ENCODE measurements at regions not wholly inside any gene's neighbourhood (a gene's known extent, or its start where the extent isn't known, plus 50 kb on each side); places are given as distances from the start of the nearest gene placed in this dataset.
A peak's percentile ranks its signal among the peaks of the same experiment; 100 is the strongest.
"Not testable (repeated sequence)": the region's sequence is repeated elsewhere in the genome, so short reads cannot be mapped to it uniquely, and the experiment has no call there.

DNA sequence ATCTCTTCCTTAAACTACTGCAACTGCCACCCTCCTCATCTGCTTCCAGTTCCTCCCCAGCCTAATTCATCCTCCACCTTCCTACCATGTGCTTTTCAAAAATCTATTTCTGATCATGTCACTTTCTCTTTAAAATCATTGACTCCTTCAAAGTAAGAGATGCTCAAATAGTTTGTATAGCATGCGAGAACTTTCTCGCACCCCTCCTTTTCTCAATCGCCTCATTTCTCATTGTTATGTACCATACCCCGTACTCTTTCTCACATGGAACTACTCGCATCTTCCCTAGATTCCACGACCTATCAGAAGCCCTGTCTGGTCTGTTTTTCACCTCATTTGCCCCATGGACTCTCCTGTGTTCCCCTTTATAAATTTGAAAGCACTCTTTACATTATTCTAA, 238.2 kb downstream of the NRIP1 start:
- no peak for DNase-seq

DNA sequence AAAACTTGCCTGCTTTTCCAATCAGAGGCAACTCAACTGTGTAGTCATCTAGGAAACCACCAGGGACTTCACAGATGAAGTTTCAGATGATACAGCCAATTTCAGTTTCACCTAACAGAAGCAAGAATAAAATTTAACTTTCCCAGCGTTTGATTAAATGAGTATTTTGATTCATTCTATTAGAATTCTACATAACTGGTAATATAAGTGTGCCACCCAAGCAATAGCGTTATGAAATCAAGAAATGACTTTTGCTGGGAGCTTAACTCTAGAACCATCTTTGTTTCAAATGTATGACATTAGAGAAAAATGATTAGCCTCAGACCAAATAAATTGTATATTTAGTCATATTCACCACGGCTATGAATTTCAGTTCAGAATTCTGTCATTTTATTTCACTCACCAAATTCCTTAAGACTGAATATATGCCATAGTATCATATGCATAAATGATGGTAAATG, 239.3 kb downstream of the NRIP1 start:
- DNase-seq, result no peak

DNA sequence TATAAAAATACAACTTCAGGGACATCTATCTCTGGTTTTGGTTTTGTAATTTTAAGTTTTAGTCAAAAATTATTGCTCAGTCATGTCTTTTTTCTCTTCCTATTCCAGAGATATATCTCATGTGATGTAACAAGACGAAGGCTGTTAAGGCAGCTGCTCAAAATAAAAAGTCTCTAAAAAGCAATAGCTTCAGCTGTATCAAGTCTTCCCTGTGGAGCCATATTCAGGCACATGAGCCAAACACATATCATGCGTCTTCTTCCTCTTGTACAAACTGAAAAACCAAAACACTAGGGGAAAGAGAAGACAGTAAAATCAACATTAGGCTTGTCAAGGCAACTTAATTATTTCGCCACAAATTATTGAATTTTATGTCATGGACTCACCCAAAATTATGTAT, 240.7 kb downstream of the NRIP1 start:
- no peak for DNase-seq

DNA sequence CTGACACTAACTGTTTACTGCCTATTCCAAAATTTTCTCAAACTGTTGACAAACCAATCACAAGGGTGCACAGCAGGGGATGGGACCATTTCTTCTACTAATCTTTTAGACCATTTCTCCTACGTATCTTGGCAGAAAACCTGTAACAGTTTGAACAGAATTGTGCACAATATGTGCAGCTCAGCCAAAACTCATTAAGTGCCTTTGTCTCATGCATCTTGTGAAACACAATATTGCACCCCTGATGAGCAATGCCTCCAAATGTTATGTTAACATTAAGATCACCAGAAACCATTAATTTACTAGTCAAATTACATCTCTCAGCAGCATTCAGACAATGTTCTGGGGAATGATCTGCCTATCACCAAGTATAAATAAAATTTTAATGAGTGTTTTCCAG, 247.5 kb downstream of the NRIP1 start:
- DNase-seq, result no peak

DNA sequence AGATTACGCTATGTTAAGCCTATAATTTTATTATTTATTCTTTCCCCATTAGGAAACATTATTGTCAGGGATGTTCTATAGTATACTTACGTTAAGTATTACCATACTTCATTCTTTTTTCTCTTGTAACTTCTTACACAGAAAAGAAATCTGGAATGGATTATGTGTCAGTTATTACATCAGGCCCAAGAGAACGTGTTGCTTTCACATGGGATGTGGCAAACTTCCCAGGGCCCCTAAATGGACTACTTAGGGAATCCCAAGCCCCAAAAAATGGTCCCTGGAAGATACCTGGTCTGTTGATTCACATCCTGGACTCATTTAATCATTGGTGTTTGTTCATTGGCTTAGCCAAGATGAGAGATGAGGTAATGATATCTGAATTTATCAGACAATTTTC, 249.8 kb downstream of the NRIP1 start:
- no peak for DNase-seq

DNA sequence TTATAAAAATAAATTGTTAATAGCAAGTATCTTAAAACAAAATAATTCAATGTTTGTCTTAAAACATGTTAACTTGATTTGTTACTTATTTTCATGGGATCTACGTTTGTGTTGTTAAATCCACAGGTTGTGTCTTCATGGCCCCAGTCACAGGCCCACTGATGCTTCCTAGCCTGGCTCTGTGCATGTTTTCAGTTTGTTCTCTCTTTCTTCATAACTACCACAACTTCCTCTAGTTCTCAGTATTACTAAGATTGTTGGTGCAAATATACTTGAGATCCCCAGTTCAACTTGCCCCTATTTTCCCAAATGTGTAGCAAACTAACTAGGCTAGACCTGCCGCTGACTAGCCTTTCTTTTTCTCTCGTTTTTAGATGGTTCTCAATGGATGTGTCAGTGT, 250.5 kb downstream of the NRIP1 start:
- DNase-seq, result no peak

DNA sequence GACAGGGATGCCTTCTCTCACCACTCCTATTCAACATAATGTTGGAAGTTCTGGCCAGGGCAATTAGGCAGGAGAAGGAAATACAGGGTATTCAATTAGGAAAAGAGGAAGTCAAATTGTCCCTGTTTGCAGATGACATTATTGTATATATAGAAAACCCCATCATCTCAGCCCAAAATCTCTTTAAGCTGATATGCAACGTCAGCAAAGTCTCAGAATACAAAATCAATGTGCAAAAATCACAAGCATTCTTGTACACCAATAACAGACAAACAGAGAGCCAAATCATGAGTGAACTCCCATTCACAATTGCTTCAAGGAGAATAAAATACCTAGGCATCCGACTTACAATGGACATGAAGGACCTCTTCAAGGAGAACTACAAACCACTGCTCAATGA, 258.1 kb upstream of the SAMSN1 start:
- not testable (repeated sequence) for DNase-seq

DNA sequence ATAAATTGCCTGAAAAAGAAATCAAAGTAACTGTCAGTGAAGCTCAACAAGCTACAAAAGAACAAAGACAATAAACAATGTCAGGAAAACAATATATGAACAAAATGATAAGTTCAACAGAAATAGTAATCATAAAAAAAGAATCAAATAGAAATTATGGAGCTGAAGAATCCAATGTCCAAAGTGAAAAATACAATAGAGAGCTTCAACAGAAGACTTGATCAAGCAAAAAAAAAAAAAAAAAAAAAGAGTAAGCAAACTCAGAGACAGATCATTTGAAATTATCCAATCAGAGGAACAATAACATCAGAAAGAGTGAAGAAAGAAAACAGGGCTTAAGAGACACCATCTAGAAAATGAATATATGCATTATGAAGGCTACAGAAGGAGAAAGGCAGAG, 251.4 kb upstream of the SAMSN1 start:
- DNase-seq, result no peak

DNA sequence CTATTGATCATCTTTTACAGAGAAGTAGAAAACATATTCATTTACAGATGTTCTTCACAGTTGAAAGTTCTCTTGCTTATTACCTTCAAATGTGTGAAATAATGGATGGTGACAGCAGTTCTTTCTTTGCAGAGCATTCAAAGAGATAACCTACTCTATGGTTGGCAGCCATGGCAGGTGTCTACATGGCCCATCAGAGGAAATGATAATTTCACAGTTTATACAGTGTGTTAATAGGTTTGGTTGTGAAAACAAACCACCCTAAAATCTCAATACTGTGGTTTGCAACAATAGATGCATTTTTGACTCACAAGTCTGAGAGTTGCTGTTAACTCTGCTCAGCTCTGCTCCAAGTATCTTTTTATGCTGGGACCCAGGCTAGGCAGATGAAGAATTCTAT, 241.2 kb upstream of the SAMSN1 start:
- DNase-seq, result no peak

DNA sequence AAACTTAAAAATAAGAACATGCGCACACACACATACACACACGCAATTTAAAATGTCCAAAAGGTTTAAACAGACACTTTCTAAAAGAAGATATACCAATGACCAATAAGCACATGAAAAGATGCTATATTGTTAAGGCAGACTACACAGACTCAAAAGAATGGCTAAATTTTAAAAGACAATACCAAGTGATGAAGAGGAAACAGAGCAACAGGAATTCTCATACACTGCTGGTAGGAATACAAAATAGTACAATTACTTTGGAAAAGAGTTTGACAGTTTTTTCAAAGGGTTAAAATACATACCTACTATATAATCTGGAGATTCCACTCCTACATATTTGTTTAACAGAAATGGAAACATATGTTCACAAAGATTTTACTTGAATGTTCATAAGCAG, 239.6 kb upstream of the SAMSN1 start:
- no peak for DNase-seq

DNA sequence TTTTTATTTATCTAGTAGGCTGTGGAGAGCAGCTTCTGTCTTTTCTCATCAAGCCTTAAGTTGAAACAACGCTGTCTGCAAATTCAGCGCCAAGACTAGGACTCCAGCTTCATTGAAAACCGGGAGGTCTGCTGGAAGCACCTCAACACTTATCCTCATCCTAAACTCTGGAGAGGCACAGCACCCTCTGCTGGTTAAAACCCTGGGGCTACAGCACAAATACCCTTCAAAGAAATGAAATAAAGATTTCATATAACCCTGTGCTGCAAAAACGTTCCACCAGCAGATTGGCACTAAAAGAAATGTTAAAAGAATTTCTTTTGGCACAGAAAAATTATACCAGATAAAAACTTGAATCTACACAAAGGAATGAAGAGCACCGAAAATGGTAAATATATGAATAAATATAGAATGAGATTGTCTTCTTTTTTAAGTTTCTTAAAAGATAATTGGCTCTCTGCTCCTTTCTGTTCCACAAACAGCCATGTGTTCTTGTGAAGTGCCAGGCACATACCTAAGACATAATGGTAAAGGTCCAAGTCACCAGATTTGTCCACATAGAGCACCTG, 227.7 kb upstream of the SAMSN1 start:
- DNase-seq, result peak; percentile 23

DNA sequence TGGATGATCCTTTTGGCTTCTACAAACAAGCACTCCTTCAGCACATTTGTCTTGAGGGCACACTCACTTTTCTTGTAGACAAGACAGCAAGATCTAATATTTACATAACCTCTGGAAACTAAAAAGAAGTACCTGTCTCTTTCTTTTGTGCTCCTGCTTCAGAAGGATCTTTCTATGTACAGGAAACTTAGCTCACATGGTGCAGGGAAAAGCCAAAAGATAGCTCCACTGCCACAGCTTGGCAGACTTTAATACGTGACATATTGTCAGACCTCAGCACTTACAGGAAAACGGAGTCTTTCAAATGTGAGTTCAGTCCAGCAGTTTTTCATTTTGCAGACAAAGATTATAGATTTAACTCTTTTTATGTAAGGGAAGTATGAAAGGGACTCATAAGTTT, 225.5 kb upstream of the SAMSN1 start:
- DNase-seq, result peak; percentile 36

DNA sequence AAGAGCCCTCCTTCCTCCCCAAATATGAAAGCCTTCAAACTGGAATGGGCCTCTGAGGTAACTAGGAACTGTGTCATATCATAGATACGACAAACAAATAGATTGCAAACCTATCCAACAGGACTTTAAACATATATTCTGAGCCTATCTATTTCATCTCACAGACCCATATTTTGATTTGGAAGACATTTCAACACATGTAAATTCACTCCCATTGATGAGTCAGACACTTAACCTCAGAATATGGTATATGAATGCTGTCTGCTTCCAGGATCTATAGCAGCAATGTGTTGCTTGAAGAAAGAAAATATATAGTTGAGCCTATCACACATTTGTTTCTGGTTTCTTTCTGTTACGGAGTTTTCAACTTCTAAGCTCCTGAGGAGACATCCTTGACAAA, 221.9 kb upstream of the SAMSN1 start:
- DNase-seq, result no peak

DNA sequence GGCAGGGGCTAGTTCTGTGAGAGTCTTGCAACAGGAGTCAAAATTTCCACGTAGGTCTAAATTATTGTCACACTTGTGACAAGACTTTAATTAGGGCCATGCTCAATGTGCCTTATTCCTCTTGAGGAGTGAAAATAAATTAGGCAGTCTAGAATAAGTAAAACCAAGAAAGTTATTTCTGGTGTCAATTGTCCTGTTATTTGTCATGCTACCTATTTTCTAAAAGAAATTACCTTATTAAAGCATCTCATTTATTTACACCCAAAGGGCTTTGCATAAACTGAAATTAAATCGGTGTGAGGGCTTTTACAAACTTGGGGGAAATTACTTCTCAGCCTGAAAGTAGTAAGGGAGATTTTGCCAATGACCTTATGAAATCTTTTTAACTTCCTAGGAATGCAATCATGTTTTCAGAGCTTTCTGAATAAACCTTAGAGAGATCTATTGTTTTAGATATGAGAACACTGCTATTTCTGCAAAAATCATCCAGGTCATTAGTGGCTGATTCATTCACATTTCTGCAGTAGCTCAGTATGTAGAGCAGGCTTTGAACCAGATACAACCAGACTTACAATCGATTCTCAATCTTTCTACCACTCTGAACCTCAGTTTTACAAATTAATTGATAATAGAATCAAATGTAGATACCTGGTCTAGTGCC, 221.2 kb upstream of the SAMSN1 start:
- DNase-seq, result no peak

DNA sequence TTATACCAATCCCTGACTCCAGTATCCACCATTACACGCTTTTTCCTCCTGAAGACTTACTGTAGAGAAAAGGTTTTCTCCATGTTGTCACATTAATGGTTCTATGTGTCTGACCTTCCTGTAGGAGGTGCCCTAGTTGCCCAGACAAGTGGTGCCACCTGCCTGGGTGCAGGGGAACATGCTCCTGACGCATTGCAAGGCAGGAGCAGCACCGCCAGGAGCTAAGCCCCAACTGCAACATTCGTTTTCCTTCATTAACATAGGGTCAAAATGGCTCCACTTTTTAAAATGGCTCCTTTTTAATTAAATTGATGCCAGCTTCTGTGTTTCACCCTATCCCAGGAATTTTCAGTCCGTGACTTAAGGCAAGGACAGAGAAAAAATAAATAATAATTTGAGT, 220.1 kb upstream of the SAMSN1 start:
- DNase-seq, result no peak

DNA sequence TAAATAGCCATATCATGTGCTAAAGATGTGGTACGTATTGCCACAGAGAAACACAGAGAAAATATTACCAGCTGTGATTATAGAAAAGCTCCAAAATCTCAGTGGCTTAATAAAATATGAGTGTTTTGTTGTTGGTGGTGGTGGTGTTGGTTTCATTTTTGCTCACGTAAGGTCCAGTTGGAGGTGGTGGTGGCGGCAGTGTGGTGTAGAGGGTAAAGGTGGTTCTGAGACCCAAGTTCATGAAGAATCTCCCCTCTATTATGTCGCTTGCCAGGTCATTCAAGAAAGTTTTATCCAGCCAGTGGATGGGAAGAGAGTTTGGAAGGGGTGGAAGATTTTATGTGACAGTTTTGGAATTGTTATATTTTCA, 217.6 kb upstream of the SAMSN1 start:
- no peak for DNase-seq

DNA sequence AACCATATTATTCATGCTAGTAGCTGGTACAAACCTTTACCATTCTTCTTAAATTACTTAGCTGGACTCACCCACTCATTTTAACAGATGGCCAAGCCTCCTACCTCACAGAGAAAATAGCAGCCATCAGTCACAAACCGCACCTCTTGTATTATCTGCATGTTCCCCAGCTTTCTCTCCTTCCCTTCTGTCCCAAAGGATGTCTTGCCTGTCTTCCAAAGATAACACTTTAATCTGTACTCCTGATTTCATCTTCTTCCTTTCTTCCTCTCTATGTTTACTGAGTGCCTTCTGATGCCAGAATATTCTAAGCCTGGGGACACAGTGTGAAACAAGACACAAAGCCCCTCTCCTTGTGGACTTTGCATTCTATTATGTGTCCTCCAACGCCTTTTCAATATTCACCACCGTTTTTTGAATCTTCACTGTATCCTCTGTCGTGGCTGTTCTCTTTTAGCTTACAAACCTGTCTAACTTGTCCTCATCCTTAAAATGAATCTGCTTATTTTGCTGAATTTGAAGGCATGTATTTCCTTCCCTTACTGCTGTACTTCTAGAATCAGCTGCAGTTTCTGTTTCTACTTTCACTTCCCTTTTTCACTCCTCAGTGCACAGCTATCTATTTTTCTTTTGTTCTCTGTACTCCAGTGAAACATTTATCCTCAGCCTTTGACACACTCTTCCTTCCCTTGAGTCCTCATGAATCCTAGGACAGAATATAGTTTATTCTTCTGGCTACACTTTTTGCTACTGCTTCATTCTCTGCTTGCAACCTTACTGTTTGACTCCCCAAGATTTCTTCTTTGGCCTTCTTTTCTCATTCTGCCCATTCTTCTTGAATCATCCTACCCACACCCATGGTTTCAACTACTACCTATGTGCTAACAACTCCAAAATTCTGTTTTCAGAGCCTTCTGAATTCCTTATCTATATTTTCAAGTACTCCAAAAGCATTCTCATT, 216.9 kb upstream of the SAMSN1 start:
- DNase-seq, result peak; percentile 12

DNA sequence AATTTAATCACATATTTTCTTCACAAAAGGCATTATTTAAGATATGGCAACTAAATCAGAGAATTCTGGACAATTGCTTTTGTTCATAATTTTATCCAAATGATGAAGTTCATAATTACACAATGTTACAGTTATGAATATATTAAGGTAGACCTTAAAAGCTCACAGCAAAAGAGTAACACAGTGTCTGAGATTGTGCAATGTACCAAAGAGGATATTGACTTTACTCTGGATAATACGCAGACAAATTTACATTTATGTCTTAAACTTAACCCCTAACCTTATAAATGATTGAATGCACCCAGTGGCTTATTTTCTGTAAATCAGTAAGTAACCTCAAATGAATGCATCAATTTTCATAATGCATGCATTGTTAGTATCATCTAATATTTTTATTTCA, 216.2 kb upstream of the SAMSN1 start:
- DNase-seq, result no peak

DNA sequence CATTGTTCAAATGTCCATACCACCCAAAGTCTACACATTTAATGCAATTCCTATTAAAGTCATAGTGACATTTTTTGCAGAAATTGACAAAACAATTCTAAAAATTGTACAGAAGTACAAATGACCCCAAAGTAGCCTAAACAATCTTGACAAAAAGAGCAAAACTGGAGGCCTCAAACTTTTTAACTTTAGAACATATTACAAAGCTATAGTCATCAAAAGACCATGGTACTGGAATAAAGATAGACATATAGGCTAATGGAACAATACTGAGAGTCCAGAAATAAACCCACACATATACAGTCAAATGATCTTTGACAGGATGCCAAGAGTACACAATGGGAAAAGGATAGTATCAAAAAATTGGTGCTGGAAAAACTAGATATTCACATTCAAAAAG, 213.2 kb upstream of the SAMSN1 start:
- no peak for DNase-seq

DNA sequence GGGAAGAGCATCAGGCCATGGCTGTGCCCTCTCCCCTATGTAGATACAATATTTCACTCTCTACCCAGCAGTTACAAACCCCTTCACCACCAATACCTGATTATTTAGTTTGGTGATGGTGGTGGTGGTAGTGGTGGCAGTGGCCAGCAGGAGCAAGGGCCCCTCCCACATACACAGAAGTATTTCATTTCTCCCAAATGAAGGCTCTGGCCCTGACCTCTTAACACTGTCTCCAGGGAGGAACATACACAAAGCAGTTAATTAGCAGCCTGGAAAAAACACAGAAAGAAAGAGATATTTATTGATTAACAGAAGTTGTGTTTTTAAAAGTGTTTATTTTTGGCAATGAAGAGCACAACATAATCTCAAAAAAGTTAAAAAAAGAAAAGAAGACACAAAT, 212.7 kb upstream of the SAMSN1 start:
- DNase-seq, result no peak

DNA sequence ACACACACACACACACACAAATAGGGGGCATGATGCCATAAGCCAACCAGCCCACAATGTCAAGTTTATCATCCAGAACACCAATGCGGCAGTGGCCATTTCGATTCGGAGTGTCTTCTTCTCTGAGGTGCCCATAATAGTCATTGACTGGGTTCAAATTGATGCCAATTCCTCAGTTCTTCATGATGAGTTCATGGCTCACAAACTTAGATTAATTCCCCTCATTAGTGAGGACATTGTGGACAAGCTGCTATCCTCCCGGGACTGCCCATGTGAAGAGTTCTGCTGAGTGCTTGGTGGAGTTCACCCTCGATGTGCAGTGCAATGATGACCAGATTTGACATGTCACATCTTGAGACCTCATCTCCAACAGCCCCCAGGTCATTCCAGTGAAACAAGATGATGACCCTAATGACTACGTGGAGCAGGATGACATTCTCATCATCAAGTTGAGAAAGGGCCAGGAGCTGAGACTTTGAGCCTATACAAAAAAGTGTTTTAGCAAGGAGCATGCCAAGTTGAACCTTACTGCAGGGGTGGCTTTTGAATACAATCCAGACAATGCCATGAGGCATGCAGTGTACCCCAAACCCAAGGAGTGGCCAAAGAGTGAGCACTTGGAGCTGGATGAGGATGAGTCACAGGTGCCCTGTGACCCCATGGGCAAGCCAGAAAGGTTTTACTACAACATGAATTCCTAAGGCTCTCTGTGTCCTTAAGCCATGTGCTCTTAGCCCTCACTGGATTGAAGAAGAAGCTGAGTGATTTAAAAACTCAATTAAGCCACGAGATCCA, 211.6 kb upstream of the SAMSN1 start:
- DNase-seq, result no peak

DNA sequence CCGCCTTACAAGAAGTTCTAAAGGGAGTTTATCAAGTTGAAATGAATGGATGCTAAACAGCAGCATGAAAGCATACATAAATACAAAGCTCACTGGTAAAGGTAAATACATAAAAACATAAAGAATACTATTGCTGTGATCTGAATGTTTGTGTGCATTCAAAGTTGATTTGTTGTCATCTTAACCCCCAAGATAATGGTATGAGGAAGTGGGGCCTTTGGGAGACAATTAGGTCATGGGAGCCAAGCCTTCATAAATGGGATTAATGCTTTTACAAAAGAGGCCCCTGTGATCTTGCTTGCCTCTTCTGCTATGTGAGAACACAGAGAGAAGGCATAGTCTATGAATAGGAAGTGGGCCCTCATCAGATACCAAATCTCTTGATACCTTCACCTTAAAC, 209.0 kb upstream of the SAMSN1 start:
- no peak for DNase-seq

DNA sequence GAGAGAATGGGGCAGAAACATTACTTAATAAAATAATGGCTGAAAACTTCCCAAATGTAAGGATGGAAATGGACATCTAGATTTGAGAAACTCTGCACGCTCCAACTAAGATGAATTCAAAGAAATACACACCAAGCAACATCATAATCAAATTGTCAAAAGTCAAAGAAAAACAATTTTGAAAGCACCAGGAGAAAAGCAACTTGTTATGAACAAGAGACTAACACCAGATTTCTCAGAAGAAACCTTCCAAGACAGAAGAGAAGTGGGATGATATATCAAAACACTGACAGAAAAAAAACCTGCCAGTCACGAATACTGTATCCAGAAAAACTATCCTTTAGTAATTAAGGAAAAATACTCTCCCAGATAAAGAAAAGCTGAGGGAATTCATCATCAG, 208.6 kb upstream of the SAMSN1 start:
- no peak for DNase-seq

Measured in tongue (tissue), 1 donor.